Activated naive CD4-positive, alpha-beta T cell treated with anti-CD3 and anti-CD28 coated beads, Interleukin-2, amount 50 U/mL, for 72 hours (primary cell): ENCODE measurements at regions not wholly inside any gene's neighbourhood (a gene's known extent, or its start where the extent isn't known, plus 50 kb on each side); places are given as distances from the start of the nearest gene placed in this dataset.
"Not testable (repeated sequence)": the region's sequence is repeated elsewhere in the genome, so short reads cannot be mapped to it uniquely, and the experiment has no call there.

Source experiments
- ATAC-seq, 2 donors: fragments of 150-1000 bp; cut with Tn5 transposase; 2 replicates each; pipeline ENCODE4 v1.10.0; 2021; ENCODE audit warnings: mild to moderate bottlenecking in 2 of 2, moderate library complexity in 2 of 2
- DNase-seq, 2 donors: peaks; one replicate each; pipeline ENCODE4 v3.0.0; 2021 to 2022; ENCODE audit warnings: low spot score in 2 of 2
- H3K27ac Mint-ChIP-seq, 2 donors: one replicate each; pipeline ENCODE4 v1.8.0; 2022; ENCODE audit warnings: mild to moderate bottlenecking in 2 of 2, mixed read lengths in 2 of 2
- H3K36me3 Mint-ChIP-seq, 2 donors: one replicate each; pipeline ENCODE4 v1.8.0; 2022; ENCODE audit warnings: mixed read lengths in 2 of 2
- H3K9me3 Mint-ChIP-seq, 2 donors: one replicate each; pipeline ENCODE4 v1.8.0; 2022; ENCODE audit warnings: mixed read lengths in 2 of 2

GRCh38 chr3:164397462-164397861 lies 680.8 kb downstream of the SI start:
- DNase-seq (no peak), ATAC-seq (no peak)
- H3K9me3 Mint-ChIP-seq, result peaks cover 3 to 11% of the 10 kb centered on the region in 2 donors
- no peak overlapping the region for H3K27ac Mint-ChIP-seq
- peaks cover 5 to 6% of the 10 kb centered on the region in 2 donors for H3K36me3 Mint-ChIP-seq

GRCh38 chr3:164393171-164393570 lies 685.1 kb downstream of the SI start:
- H3K27ac Mint-ChIP-seq, result no peak overlapping the region
- no peaks in the 10 kb centered on the region for H3K36me3 Mint-ChIP-seq
- DNase-seq (no peak), ATAC-seq (no peak)
- H3K9me3 Mint-ChIP-seq, result peaks cover 0 to 9% of the 10 kb centered on the region in 2 donors

- Mint-ChIP-seq H3K27ac (no peak overlapping the region), H3K9me3 (peaks cover 0 to 9% of the 10 kb centered on the region in 2 donors)
Observed at GRCh38 chr3:164390046-164390445, 688.2 kb downstream of the SI start.

GRCh38 chr3:164387236-164387635 lies 691.1 kb downstream of the SI start:
- no peak overlapping the region for H3K27ac Mint-ChIP-seq
- no peaks in the 10 kb centered on the region for H3K36me3 Mint-ChIP-seq
- H3K9me3 Mint-ChIP-seq, result peaks cover 0 to 10% of the 10 kb centered on the region in 2 donors
- no peak for DNase-seq
- no peak for ATAC-seq

More at GRCh38 chr3:164390046-164390445, 688.2 kb downstream of the SI start:
- no peaks in the 10 kb centered on the region for H3K36me3 Mint-ChIP-seq
- DNase-seq (no peak), ATAC-seq (no peak)

- Mint-ChIP-seq H3K36me3 (no peaks in the 10 kb centered on the region), H3K27ac (no peak overlapping the region), H3K9me3 (peaks cover 0 to 7% of the 10 kb centered on the region in 2 donors)
- no peak for DNase-seq
- ATAC-seq, result no peak
Observed at GRCh38 chr3:164380156-164380555, 698.1 kb downstream of the SI start.

- peaks cover 0 to 4% of the 10 kb centered on the region in 2 donors for H3K9me3 Mint-ChIP-seq
- H3K27ac Mint-ChIP-seq, result no peak overlapping the region
- H3K36me3 Mint-ChIP-seq, result no peaks in the 10 kb centered on the region
- no peak for ATAC-seq
- DNase-seq, result no peak
Observed at GRCh38 chr3:164377466-164377865, 700.8 kb downstream of the SI start.

- DNase-seq, result no peak
- no peak for ATAC-seq
- H3K9me3 Mint-ChIP-seq, result peaks cover 0 to 4% of the 10 kb centered on the region in 2 donors
- H3K36me3 Mint-ChIP-seq, result no peaks in the 10 kb centered on the region
- no peak overlapping the region for H3K27ac Mint-ChIP-seq
Observed at GRCh38 chr3:164375995-164376394, 702.3 kb downstream of the SI start.

- ATAC-seq (no peak), DNase-seq (no peak)
- Mint-ChIP-seq H3K27ac (no peak overlapping the region), H3K9me3 (peaks cover 0 to 4% of the 10 kb centered on the region in 2 donors), H3K36me3 (no peaks in the 10 kb centered on the region)
Observed at GRCh38 chr3:164375538-164375937, 702.8 kb downstream of the SI start.

GRCh38 chr3:164371681-164372080 lies 706.6 kb downstream of the SI start:
- DNase-seq (no peak), ATAC-seq (no peak)
- Mint-ChIP-seq H3K9me3 (peaks cover 0 to 4% of the 10 kb centered on the region in 2 donors), H3K36me3 (no peaks in the 10 kb centered on the region), H3K27ac (no peak overlapping the region)

GRCh38 chr3:164370970-164371369 lies 707.3 kb downstream of the SI start:
- ATAC-seq (no peak), DNase-seq (no peak)
- H3K9me3 Mint-ChIP-seq, result peaks cover 0 to 2% of the 10 kb centered on the region in 2 donors
- no peaks in the 10 kb centered on the region for H3K36me3 Mint-ChIP-seq
- no peak overlapping the region for H3K27ac Mint-ChIP-seq

- ATAC-seq (no peak), DNase-seq (no peak)
- Mint-ChIP-seq H3K27ac (no peak overlapping the region), H3K9me3 (no peaks in the 10 kb centered on the region), H3K36me3 (no peaks in the 10 kb centered on the region)
Observed at GRCh38 chr3:164365242-164365641, 713.1 kb downstream of the SI start.

- DNase-seq (no peak), ATAC-seq (no peak)
- Mint-ChIP-seq H3K36me3 (no peaks in the 10 kb centered on the region), H3K9me3 (no peaks in the 10 kb centered on the region), H3K27ac (no peak overlapping the region)
Observed at GRCh38 chr3:164364111-164364510, 714.2 kb downstream of the SI start.

- ATAC-seq (no peak), DNase-seq (no peak)
- Mint-ChIP-seq H3K36me3 (no peaks in the 10 kb centered on the region), H3K27ac (no peak overlapping the region), H3K9me3 (peaks cover 0 to 9% of the 10 kb centered on the region in 2 donors)
Observed at GRCh38 chr3:164360738-164361406, 717.4 kb downstream of the SI start.

GRCh38 chr3:164360078-164360578 lies 718.2 kb downstream of the SI start:
- peaks cover 0 to 9% of the 10 kb centered on the region in 2 donors for H3K9me3 Mint-ChIP-seq
- no peak overlapping the region for H3K27ac Mint-ChIP-seq
- no peaks in the 10 kb centered on the region for H3K36me3 Mint-ChIP-seq
- ATAC-seq (no peak), DNase-seq (no peak)

- Mint-ChIP-seq H3K9me3 (peaks cover 7 to 8% of the 10 kb centered on the region in 2 donors), H3K36me3 (no peaks in the 10 kb centered on the region), H3K27ac (no peak overlapping the region)
- DNase-seq (no peak), ATAC-seq (no peak)
Observed at GRCh38 chr3:164352991-164353390, 725.3 kb downstream of the SI start.

GRCh38 chr3:164351131-164351530 lies 727.2 kb downstream of the SI start:
- DNase-seq, result no peak
- Mint-ChIP-seq H3K36me3 (peaks cover 0 to 3% of the 10 kb centered on the region in 2 donors), H3K9me3 (peaks cover 12 to 19% of the 10 kb centered on the region in 2 donors), H3K27ac (no peak overlapping the region)
- ATAC-seq, result no peak

GRCh38 chr3:164342206-164342605 lies 736.1 kb downstream of the SI start:
- H3K36me3 Mint-ChIP-seq, result peaks cover 0 to 18% of the 10 kb centered on the region in 2 donors
- not testable (repeated sequence) for H3K27ac Mint-ChIP-seq, ATAC-seq, DNase-seq
- peaks cover 21 to 25% of the 10 kb centered on the region in 2 donors for H3K9me3 Mint-ChIP-seq

GRCh38 chr3:164341086-164341485 lies 737.2 kb downstream of the SI start:
- ATAC-seq, result no peak
- peaks cover 14 to 23% of the 10 kb centered on the region in 2 donors for H3K9me3 Mint-ChIP-seq

More at GRCh38 chr3:164341086-164341485, 737.2 kb downstream of the SI start:
- Mint-ChIP-seq H3K27ac (no peak overlapping the region), H3K36me3 (peaks cover 0 to 15% of the 10 kb centered on the region in 2 donors)
- DNase-seq, result no peak
